ENCODE measurements at regions not wholly inside any gene's neighbourhood (a gene's known extent, or its start where the extent isn't known, plus 50 kb on each side); places are given as distances from the start of the nearest gene placed in this dataset.

GRCh38 chr4:189845145-189845846, 95.4 kb upstream of the FRG1 start:
- TF ChIP-seq, protein P1, sequence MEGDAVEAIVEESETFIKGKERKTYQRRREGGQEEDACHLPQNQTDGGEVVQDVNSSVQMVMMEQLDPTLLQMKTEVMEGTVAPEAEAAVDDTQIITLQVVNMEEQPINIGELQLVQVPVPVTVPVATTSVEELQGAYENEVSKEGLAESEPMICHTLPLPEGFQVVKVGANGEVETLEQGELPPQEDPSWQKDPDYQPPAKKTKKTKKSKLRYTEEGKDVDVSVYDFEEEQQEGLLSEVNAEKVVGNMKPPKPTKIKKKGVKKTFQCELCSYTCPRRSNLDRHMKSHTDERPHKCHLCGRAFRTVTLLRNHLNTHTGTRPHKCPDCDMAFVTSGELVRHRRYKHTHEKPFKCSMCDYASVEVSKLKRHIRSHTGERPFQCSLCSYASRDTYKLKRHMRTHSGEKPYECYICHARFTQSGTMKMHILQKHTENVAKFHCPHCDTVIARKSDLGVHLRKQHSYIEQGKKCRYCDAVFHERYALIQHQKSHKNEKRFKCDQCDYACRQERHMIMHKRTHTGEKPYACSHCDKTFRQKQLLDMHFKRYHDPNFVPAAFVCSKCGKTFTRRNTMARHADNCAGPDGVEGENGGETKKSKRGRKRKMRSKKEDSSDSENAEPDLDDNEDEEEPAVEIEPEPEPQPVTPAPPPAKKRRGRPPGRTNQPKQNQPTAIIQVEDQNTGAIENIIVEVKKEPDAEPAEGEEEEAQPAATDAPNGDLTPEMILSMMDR (IDR thresholded peaks at IDR 0.05): no peak
- TF ChIP-seq POLR2A (IDR thresholded peaks at IDR 0.05): no peak
- no peak for TF ChIP-seq POLR2AphosphoS5 (IDR thresholded peaks at IDR 0.05)
